Muscle layer of duodenum (tissue), 2 donors: ENCODE measurements at regions not wholly inside any gene's neighbourhood (a gene's known extent, or its start where the extent isn't known, plus 50 kb on each side); places are given as distances from the start of the nearest gene placed in this dataset.

Experiments used
- H3K27ac ChIP-seq: one replicate; pipeline ENCODE4 v1.7.0; 2013; ENCODE audit warnings: mild to moderate bottlenecking, low read length
- H3K27me3 ChIP-seq: one replicate; pipeline ENCODE4 v1.7.0; 2013; ENCODE audit warnings: low read depth, mild to moderate bottlenecking, control low read depth, low read length
- H3K36me3 ChIP-seq, 2 donors: one replicate each; pipeline ENCODE4 v1.7.0; 2013; ENCODE audit warnings: low read length in 2 of 2, control low read depth in 1 of 2, mild to moderate bottlenecking in 1 of 2; ENCODE audit not compliant: insufficient read depth in 2 of 2, control insufficient read depth in 1 of 2
- H3K4me1 ChIP-seq, 2 donors: one replicate each; pipeline ENCODE4 v1.7.0; 2013; ENCODE audit warnings: low read length in 2 of 2, mild to moderate bottlenecking in 2 of 2, control low read depth in 1 of 2, moderate library complexity in 1 of 2; ENCODE audit not compliant: insufficient read depth in 2 of 2, control insufficient read depth in 1 of 2
- H3K4me3 ChIP-seq, 2 donors: one replicate each; pipeline ENCODE4 v1.7.0; 2013; ENCODE audit warnings: low read length in 2 of 2, low read depth in 1 of 2, mild to moderate bottlenecking in 1 of 2
- H3K9me3 ChIP-seq, 2 donors: one replicate each; pipeline ENCODE4 v1.7.0; 2013; ENCODE audit warnings: low read length in 2 of 2, control low read depth in 1 of 2, mild to moderate bottlenecking in 1 of 2; ENCODE audit not compliant: control insufficient read depth in 1 of 2
- donor health status: healthy.

GRCh38 chr2:180394305-180394704 is 387.2 kb upstream of the CWC22 start:
- Histone ChIP-seq H3K4me1 (no peaks in the 10 kb centered on the region), H3K36me3 (no peaks in the 10 kb centered on the region), H3K27me3 (no peaks in the 10 kb centered on the region), H3K27ac (no peak overlapping the region), H3K4me3 (no peak overlapping the region), H3K9me3 (peaks cover 0 to 3% of the 10 kb centered on the region in 2 donors)

GRCh38 chr2:180385601-180386201 is 378.6 kb upstream of the CWC22 start:
- H3K27me3 ChIP-seq = no peaks in the 10 kb centered on the region
- H3K27ac ChIP-seq = no peak overlapping the region
- H3K4me1 ChIP-seq = no peaks in the 10 kb centered on the region
- no peaks in the 10 kb centered on the region for H3K36me3 ChIP-seq
- H3K9me3 ChIP-seq = no peaks in the 10 kb centered on the region
- H3K4me3 ChIP-seq = no peak overlapping the region

GRCh38 chr2:180376066-180376465 is 369.0 kb upstream of the CWC22 start:
- Histone ChIP-seq H3K9me3 (peaks cover 0 to 2% of the 10 kb centered on the region in 2 donors), H3K4me3 (no peak overlapping the region), H3K36me3 (no peaks in the 10 kb centered on the region), H3K4me1 (no peaks in the 10 kb centered on the region), H3K27me3 (no peaks in the 10 kb centered on the region), H3K27ac (no peak overlapping the region)

- no peak overlapping the region for H3K27ac ChIP-seq
- H3K4me1 ChIP-seq = peaks cover 0 to 9% of the 10 kb centered on the region in 2 donors
- H3K9me3 ChIP-seq = peaks cover 0 to under 1% of the 10 kb centered on the region in 2 donors
- no peaks in the 10 kb centered on the region for H3K36me3 ChIP-seq
- H3K4me3 ChIP-seq = no peak overlapping the region
- no peaks in the 10 kb centered on the region for H3K27me3 ChIP-seq
Observed at GRCh38 chr2:180374502-180375281, 367.6 kb upstream of the CWC22 start.

- no peaks in the 10 kb centered on the region for H3K27me3 ChIP-seq
- no peaks in the 10 kb centered on the region for H3K9me3 ChIP-seq
- H3K4me1 ChIP-seq = peaks cover 0 to 18% of the 10 kb centered on the region in 2 donors
- no peaks in the 10 kb centered on the region for H3K36me3 ChIP-seq
- no peak overlapping the region for H3K27ac ChIP-seq
- H3K4me3 ChIP-seq = no peak overlapping the region
Observed at GRCh38 chr2:180370511-180371205, 363.6 kb upstream of the CWC22 start.

- Histone ChIP-seq H3K9me3 (no peaks in the 10 kb centered on the region), H3K27ac (no peak overlapping the region), H3K4me3 (no peak overlapping the region), H3K36me3 (no peaks in the 10 kb centered on the region), H3K4me1 (peaks cover 0 to 22% of the 10 kb centered on the region in 2 donors), H3K27me3 (no peaks in the 10 kb centered on the region)
Observed at GRCh38 chr2:180368881-180369280, 361.8 kb upstream of the CWC22 start.

GRCh38 chr2:180367815-180368214 is 360.7 kb upstream of the CWC22 start:
- Histone ChIP-seq H3K36me3 (no peaks in the 10 kb centered on the region), H3K4me1 (peaks cover 0 to 22% of the 10 kb centered on the region in 2 donors), H3K4me3 (no peak overlapping the region), H3K27ac (no peak overlapping the region), H3K27me3 (no peaks in the 10 kb centered on the region), H3K9me3 (no peaks in the 10 kb centered on the region)

GRCh38 chr2:180366481-180366880 is 359.4 kb upstream of the CWC22 start:
- Histone ChIP-seq H3K9me3 (no peaks in the 10 kb centered on the region), H3K27ac (no peak overlapping the region), H3K36me3 (no peaks in the 10 kb centered on the region), H3K4me3 (no peak overlapping the region), H3K4me1 (peaks cover 0 to 22% of the 10 kb centered on the region in 2 donors), H3K27me3 (no peaks in the 10 kb centered on the region)

GRCh38 chr2:180364719-180365118 is 357.6 kb upstream of the CWC22 start:
- H3K36me3 ChIP-seq = no peaks in the 10 kb centered on the region
- H3K4me3 ChIP-seq = no peak overlapping the region
- no peaks in the 10 kb centered on the region for H3K27me3 ChIP-seq
- H3K4me1 ChIP-seq = peaks cover 0 to 13% of the 10 kb centered on the region in 2 donors
- H3K27ac ChIP-seq = no peak overlapping the region
- H3K9me3 ChIP-seq = no peaks in the 10 kb centered on the region

GRCh38 chr2:180360283-180360618 is 353.2 kb upstream of the CWC22 start:
- no peak overlapping the region for H3K27ac ChIP-seq

GRCh38 chr2:180359522-180360282 is 352.6 kb upstream of the CWC22 start:
- Histone ChIP-seq H3K4me3 (no peak overlapping the region), H3K27ac (no peak overlapping the region), H3K9me3 (no peaks in the 10 kb centered on the region), H3K4me1 (no peaks in the 10 kb centered on the region), H3K27me3 (no peaks in the 10 kb centered on the region), H3K36me3 (no peaks in the 10 kb centered on the region)

More at GRCh38 chr2:180360283-180360618, 353.2 kb upstream of the CWC22 start:
- no peaks in the 10 kb centered on the region for H3K27me3 ChIP-seq
- H3K4me1 ChIP-seq = peaks cover 0 to 1% of the 10 kb centered on the region in 2 donors
- no peak overlapping the region for H3K4me3 ChIP-seq
- no peaks in the 10 kb centered on the region for H3K36me3 ChIP-seq
- no peaks in the 10 kb centered on the region for H3K9me3 ChIP-seq
